DOHH2 (cell line): ENCODE measurements at regions not wholly inside any gene's neighbourhood (a gene's known extent, or its start where the extent isn't known, plus 50 kb on each side); places are given as distances from the start of the nearest gene placed in this dataset.

ENCODE experiments used
- H3F3A ChIP-seq: fragments of 200-600 bp; sonication (generic), shearing (Covaris generic); 2 replicates; pipeline ENCODE4 v1.6.0; 2016; ENCODE audit warnings: antibody characterized with exemption, mild to moderate bottlenecking; ENCODE audit not compliant: control insufficient read depth, insufficient read depth
- H3K27ac ChIP-seq: fragments of 200-600 bp; sonication (generic); 2 replicates; pipeline ENCODE4 v1.5.1; 2014; ENCODE audit warnings: low read depth, mild to moderate bottlenecking, low read length, moderate library complexity
- H3K27me3 ChIP-seq: fragments of 200-600 bp; sonication (generic); 2 replicates; pipeline ENCODE4 v1.6.1; 2014; ENCODE audit warnings: mild to moderate bottlenecking, low read length, mixed read lengths; ENCODE audit not compliant: control insufficient read depth
- H3K36me3 ChIP-seq: fragments of 200-600 bp; sonication (generic); 2 replicates; pipeline ENCODE4 v1.6.1; 2014; ENCODE audit warnings: mild to moderate bottlenecking, low read length, moderate library complexity, mixed read lengths; ENCODE audit not compliant: control insufficient read depth
- H3K4me1 ChIP-seq: fragments of 200-600 bp; sonication (generic); 2 replicates; pipeline ENCODE4 v1.6.1; 2014; ENCODE audit warnings: mild to moderate bottlenecking, low read length, mixed read lengths; ENCODE audit not compliant: control insufficient read depth
- H3K4me2 ChIP-seq: fragments of 200-600 bp; sonication (generic); 2 replicates; pipeline ENCODE4 v1.6.0; 2014; ENCODE audit warnings: mild to moderate bottlenecking, low read length, moderate library complexity
- H3K4me3 ChIP-seq: fragments of 200-600 bp; sonication (generic); 2 replicates; pipeline ENCODE4 v1.5.1; 2014; ENCODE audit warnings: mild to moderate bottlenecking, low read length, mixed read lengths
- H3K79me2 ChIP-seq: fragments of 200-600 bp; sonication (generic); 2 replicates; pipeline ENCODE4 v1.6.1; 2014; ENCODE audit warnings: mild to moderate bottlenecking, low read length, mixed read lengths; ENCODE audit not compliant: control insufficient read depth
- H3K9me2 ChIP-seq: fragments of 200-600 bp; sonication (generic); replicated peaks from 2 replicates; pipeline ENCODE4 v1.6.1; 2014; ENCODE audit warnings: mild to moderate bottlenecking, low read length, mixed read lengths; ENCODE audit not compliant: control insufficient read depth
- H3K9me3 ChIP-seq: fragments of 200-600 bp; sonication (generic); 2 replicates; pipeline ENCODE4 v1.6.1; 2014; ENCODE audit warnings: antibody characterized with exemption, low read length, mixed read lengths; ENCODE audit not compliant: control insufficient read depth, insufficient read depth
- H4K20me1 ChIP-seq: fragments of 200-600 bp; sonication (generic); 2 replicates; pipeline ENCODE4 v1.6.0; 2014; ENCODE audit warnings: low read depth, mild to moderate bottlenecking, antibody characterized with exemption, low read length, moderate library complexity; ENCODE audit not compliant: control insufficient read depth, insufficient read depth
- EZH2phosphoT487 ChIP-seq: fragments of 200-600 bp; sonication (generic); IDR thresholded peaks from 2 replicates; pipeline ENCODE4 v1.6.1; 2017; ENCODE audit warnings: borderline replicate concordance, mild to moderate bottlenecking, antibody characterized with exemption, low read length, moderate library complexity, mixed read lengths
- TF ChIP-seq, protein P1 (sequence below): fragments of 200-600 bp; sonication (generic); IDR thresholded peaks from one replicate; pipeline ENCODE4 v1.5.1; 2014; ENCODE audit warnings: antibody characterized with exemption, mild to moderate bottlenecking, low read depth, low read length; ENCODE audit not compliant: poor library complexity, severe bottlenecking

DNA sequence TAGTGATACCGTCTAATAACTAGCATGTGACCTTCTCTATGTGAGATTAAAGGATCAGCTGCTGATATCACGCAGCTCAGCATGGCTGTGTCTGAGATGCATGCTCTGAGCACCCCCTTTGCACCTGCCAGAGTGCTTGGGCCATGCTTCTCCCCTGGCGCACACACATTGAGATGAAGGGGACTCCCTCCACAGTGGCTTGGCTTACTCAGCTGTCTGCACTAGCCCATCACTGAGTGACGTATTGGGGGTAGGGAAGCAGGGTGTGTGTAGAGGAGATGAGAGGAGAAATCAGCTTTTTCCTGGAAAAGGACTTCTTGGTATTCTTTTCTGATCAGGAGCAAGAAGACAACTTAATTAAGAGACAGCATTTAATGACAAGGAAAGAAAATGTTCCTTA lies 216.5 kb downstream of the BLID start:
- Histone ChIP-seq H3K9me2 (no peaks in the 10 kb centered on the region), H3F3A (no peaks in the 10 kb centered on the region), H3K4me3 (no peak overlapping the region), H4K20me1 (no peaks in the 10 kb centered on the region), H3K27ac (no peak overlapping the region), H3K79me2 (no peaks in the 10 kb centered on the region), H3K4me1 (peaks cover 19% of the 10 kb centered on the region), H3K4me2 (0 out of 2 replicates have a peak overlapping the region, but pooled peaks have one; percentile 1), H3K9me3 (no peaks in the 10 kb centered on the region), H3K27me3 (no peaks in the 10 kb centered on the region), H3K36me3 (no peaks in the 10 kb centered on the region)
- TF ChIP-seq, protein P1, sequence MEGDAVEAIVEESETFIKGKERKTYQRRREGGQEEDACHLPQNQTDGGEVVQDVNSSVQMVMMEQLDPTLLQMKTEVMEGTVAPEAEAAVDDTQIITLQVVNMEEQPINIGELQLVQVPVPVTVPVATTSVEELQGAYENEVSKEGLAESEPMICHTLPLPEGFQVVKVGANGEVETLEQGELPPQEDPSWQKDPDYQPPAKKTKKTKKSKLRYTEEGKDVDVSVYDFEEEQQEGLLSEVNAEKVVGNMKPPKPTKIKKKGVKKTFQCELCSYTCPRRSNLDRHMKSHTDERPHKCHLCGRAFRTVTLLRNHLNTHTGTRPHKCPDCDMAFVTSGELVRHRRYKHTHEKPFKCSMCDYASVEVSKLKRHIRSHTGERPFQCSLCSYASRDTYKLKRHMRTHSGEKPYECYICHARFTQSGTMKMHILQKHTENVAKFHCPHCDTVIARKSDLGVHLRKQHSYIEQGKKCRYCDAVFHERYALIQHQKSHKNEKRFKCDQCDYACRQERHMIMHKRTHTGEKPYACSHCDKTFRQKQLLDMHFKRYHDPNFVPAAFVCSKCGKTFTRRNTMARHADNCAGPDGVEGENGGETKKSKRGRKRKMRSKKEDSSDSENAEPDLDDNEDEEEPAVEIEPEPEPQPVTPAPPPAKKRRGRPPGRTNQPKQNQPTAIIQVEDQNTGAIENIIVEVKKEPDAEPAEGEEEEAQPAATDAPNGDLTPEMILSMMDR: no peak
- no peak for TF ChIP-seq EZH2phosphoT487

DNA sequence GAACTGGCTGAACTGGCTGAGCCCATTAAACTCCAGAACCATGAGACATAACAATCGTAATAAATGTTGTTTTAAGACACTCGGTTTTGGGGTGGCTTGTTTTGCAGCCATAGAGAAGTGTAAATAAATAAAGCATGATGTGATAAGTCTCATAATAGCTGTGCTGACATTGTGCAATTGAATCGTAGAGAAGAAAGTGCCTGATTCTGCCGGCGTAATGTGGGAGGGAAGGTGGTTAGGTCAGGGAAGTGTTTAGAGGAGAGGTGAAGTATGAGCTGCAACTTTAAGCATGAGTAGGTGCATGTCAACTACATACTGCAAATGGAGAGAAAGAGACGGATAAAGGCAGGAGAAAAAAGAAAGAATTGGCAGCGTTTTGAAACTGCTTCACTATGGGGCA lies 217.1 kb downstream of the BLID start:
- Histone ChIP-seq H3K79me2 (no peaks in the 10 kb centered on the region), H3K27me3 (no peaks in the 10 kb centered on the region), H3K4me1 (peaks cover 12% of the 10 kb centered on the region), H4K20me1 (no peaks in the 10 kb centered on the region), H3K27ac (no peak overlapping the region), H3K9me3 (no peaks in the 10 kb centered on the region), H3K9me2 (no peaks in the 10 kb centered on the region), H3K36me3 (no peaks in the 10 kb centered on the region), H3K4me2 (peak overlapping the region; percentile 1; the same call in 1 of the 2 replicates), H3F3A (no peaks in the 10 kb centered on the region), H3K4me3 (no peak overlapping the region)
- TF ChIP-seq, protein P1: no peak
- no peak for TF ChIP-seq EZH2phosphoT487

DNA sequence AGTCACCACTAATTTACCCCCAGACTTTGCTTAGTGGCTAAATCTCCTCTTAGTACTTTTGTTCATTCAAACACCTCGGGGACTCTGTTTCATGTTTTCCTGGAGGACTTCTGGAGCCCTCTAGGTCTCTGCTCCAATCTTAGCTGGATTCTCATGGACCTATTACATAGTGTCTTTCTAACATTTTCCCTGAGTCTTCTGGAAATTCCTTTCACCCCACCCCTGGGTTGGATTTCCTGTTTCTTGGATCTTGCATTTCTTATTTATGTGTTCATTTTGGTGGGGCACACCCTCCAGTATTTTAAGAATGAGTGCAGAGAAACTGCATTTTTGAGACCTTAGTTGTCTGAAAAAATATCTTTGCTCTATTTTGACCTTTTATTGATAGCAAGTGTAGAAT lies 220.1 kb downstream of the BLID start:
- no peaks in the 10 kb centered on the region for H3K79me2 ChIP-seq
- H4K20me1 ChIP-seq: no peaks in the 10 kb centered on the region
- TF ChIP-seq EZH2phosphoT487: no peak
- no peaks in the 10 kb centered on the region for H3K27me3 ChIP-seq
- H3K4me3 ChIP-seq: no peak overlapping the region
- no peak overlapping the region for H3K4me2 ChIP-seq
- H3K9me3 ChIP-seq: no peaks in the 10 kb centered on the region
- H3F3A ChIP-seq: no peaks in the 10 kb centered on the region
- no peak overlapping the region for H3K27ac ChIP-seq
- H3K9me2 ChIP-seq: no peaks in the 10 kb centered on the region
- no peaks in the 10 kb centered on the region for H3K36me3 ChIP-seq
- peaks cover 19% of the 10 kb centered on the region for H3K4me1 ChIP-seq

DNA sequence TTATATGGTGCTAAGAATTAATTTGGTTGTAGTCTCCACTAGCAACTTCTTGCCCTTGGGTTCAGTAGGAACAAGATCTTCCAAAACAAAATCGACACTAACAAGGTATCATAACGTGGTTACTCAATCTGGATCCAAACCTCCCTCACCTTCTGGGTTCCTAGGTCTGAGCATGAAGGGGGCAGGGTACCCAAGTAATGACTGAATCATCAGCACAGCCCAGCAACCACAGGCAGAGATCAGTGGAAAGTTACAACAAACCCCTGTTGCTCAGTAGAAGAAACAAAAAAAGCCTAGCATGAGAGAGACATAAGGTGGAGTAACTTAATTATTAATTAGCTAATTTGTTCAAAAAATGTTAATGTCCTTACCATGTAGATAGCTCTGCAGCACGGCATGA lies 221.4 kb downstream of the BLID start:
- no peaks in the 10 kb centered on the region for H3K9me3 ChIP-seq
- no peaks in the 10 kb centered on the region for H3K36me3 ChIP-seq
- TF ChIP-seq EZH2phosphoT487: no peak
- TF ChIP-seq, protein P1: no peak
- no peaks in the 10 kb centered on the region for H4K20me1 ChIP-seq
- H3K79me2 ChIP-seq: no peaks in the 10 kb centered on the region
- no peak overlapping the region for H3K4me3 ChIP-seq
- no peaks in the 10 kb centered on the region for H3K27me3 ChIP-seq
- peaks cover 26% of the 10 kb centered on the region for H3K4me1 ChIP-seq
- no peak overlapping the region for H3K4me2 ChIP-seq
- no peaks in the 10 kb centered on the region for H3K9me2 ChIP-seq
- H3K27ac ChIP-seq: no peak overlapping the region
- H3F3A ChIP-seq: no peaks in the 10 kb centered on the region
